ENCODE measurements at regions not wholly inside any gene's neighbourhood (a gene's known extent, or its start where the extent isn't known, plus 50 kb on each side); places are given as distances from the start of the nearest gene placed in this dataset.

DNA sequence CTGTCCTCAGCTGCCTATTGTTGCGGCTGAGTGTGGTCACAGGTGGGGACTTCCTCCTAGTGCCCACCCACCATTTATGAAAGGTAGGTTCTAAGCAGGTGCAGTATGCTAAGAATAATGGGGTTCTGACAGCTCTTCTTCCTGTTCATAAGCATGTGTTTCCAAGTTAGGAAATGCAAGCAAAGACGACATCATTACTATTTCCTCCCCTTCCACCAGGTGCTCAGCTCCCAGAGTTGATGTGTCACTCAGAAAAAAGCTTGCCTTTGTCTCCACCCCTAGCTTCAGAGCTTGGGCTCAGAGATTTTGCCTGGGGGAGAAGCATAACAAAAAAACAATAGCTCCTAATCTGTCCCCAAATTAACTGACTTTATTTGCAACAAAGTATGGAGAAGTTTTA, 1076.7 kb downstream of the NR2F1-AS1 start:
- TF ChIP-seq, protein P1, sequence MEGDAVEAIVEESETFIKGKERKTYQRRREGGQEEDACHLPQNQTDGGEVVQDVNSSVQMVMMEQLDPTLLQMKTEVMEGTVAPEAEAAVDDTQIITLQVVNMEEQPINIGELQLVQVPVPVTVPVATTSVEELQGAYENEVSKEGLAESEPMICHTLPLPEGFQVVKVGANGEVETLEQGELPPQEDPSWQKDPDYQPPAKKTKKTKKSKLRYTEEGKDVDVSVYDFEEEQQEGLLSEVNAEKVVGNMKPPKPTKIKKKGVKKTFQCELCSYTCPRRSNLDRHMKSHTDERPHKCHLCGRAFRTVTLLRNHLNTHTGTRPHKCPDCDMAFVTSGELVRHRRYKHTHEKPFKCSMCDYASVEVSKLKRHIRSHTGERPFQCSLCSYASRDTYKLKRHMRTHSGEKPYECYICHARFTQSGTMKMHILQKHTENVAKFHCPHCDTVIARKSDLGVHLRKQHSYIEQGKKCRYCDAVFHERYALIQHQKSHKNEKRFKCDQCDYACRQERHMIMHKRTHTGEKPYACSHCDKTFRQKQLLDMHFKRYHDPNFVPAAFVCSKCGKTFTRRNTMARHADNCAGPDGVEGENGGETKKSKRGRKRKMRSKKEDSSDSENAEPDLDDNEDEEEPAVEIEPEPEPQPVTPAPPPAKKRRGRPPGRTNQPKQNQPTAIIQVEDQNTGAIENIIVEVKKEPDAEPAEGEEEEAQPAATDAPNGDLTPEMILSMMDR (IDR thresholded peaks at IDR 0.05), result no peak
- no peak for TF ChIP-seq EZH2 (IDR thresholded peaks at IDR 0.05; ENCODE audit: borderline replicate concordance, insufficient read depth, low read depth, low read length, poor library complexity, severe bottlenecking)

All from B cell (primary cell).